ENCODE measurements at regions not wholly inside any gene's neighbourhood (a gene's known extent, or its start where the extent isn't known, plus 50 kb on each side); places are given as distances from the start of the nearest gene placed in this dataset.
A peak's percentile ranks its signal among the peaks of the same experiment; 100 is the strongest.

DNA sequence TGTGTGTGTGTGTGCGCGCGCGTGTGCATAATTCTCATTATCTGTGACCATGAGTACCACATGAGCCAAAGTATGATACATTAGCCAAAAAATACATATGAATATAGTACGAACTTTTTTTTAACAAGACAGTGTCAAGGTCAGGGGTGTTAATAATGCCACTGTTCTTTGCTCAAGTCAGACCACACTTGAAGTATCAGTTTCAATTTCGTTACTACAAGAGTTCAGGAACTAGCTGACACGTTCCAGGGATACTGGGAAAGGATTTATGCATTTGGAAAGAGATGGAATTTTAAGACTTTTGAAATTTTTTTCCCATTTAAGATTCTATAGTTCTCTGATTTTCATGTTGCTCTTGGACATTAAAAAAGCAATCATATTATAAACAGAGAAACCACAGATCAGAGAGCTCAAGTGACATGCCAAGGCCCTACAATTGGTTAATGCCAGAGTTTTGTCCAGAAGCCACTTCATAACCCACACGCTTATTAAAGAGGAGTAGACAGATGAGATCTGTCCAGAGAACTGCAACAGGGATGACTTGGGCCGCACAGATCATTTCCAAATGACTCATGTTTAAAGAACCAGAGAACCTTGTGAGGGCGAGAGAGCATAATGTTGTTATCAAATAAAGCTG is 718.8 kb upstream of the SGCG start:
- no peak for DNase-seq

DNA sequence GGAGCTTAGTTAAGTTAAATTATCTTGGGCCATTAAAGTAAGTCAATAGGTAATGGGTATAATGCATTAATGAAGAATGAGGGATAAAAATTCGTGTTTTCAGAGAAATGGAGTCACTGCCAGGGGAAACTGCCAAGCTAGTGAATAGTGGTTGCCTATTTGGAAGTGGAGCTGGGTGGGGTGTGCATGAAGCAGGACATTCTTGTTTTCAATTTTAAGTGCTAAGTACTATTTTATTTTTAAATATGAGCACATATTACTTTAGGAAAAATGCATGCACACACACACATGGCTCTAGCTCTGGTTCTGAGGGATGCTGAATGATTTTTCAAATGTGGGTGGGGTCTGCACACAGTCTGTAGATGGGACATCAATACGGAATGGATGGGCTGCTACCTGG is 717.7 kb upstream of the SGCG start:
- no peak for DNase-seq

DNA sequence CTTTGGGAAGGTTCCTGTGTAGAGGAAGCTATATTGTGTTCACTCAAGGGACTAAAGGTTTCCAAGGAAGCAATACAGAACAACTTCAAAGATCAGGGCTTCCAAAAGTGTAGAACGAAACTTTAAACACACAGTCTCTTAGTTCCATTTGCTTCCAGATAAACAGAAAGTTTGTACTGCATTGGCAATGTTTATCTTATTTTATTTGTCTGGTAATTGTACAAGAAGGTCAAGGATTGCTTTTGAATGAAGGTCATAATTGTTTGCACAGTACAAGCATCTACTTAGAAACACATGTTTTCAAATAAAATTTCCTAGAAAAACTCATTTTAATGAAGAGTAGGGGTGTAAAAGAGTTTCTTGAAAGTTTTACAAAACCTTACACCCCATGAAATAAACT is 712.7 kb upstream of the SGCG start:
- DNase-seq: peak; percentile 35

DNA sequence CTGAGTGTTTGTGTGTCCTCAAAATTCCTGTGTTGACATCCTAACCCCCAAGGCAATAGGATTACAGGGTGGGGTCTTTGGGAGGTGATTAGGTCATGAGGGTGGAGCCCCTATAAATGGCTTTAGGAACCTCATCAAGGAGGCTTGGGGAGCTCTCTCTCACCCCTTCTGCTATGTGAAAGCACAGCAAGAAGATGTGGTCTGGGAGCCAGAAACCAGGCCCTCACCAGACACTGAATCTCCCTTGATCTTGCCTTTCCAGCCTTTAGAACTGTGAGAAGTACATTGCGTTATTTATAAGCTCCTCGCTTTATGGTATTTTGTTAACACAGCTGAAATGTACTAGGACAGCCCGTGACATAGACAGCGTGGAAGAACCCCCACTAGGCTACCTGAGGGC is 712.0 kb upstream of the SGCG start:
- no peak for DNase-seq

DNA sequence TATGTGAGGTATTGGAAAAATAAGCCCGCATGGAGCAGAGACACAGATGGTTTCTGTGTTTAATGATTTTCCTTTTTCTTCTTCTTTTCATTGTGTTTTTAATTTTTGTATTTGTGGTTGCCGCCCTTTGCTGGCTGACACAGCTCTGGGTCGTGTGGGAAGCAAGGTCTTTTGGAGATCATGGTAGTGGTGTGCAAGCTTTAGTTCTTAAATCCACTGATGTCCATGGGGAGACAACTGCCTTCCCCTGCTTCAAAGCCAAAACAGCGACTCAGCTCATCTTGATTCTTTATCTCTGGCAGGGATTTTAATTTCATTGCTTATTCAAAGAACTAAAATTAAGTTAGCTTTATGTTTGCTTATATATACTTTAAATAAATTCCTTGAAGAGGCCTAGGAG is 711.3 kb upstream of the SGCG start:
- no peak for DNase-seq

DNA sequence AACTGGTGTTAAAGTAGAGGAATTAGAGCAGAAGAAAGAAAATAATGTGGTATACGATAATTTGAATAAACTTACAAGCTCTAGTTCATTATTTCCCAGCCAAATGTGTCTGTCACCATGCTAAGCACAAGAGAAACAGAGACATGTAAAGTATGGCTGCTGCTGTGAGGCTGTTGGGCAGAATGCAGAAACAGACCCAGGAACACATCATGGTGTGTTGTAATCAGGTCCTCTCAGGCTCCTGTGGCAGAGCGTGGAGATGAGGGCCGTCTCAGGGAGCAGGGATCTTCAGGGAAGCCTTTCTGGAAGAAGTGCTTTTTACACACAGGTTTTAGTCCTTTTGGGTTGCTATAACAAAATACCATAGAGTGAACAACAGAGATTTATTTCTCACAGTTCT is 710.7 kb upstream of the SGCG start:
- no peak for DNase-seq

DNA sequence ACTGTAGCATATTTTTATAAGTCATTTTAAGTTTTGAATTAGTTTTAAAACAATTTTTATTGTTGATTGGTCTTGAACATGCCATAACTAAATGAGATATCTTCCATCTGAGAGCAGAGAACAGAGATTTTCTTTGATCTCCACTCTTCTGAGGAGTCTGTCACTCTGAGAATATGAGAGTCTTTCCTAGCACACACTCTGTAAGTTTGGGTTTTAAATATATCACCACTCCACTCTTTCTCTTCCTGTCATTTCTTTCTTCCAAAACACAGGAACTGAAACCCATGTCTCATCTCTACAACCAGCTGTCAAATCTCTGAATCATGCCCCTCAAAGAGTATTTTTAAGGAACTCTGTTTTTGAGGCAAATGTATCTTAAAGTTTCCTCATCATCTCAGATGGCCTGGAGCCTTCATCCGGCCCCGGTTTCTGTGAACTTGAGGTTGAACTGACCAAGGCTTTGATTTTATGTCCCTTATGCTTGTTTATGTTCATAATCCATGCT is 698.2 kb upstream of the SGCG start:
- DNase-seq: no peak

DNA sequence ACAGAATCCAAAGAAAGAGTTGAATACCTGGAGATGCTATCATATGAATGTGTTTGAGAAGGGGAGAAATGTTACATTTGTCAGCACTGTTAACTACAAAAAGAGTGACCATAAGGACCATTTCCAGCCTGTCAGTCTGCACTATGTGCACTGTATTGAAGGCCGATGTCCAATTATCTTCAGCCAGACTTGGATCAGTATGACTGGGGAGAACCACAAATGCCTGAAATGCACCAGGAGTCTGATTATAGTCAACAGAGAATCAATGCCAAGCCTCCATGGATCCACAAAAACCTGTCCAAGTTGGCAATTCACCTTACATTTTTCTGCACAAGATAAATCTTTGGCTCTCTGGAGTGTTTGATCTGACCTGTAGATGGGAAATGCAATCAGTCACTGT is 697.5 kb upstream of the SGCG start:
- DNase-seq: no peak

DNA sequence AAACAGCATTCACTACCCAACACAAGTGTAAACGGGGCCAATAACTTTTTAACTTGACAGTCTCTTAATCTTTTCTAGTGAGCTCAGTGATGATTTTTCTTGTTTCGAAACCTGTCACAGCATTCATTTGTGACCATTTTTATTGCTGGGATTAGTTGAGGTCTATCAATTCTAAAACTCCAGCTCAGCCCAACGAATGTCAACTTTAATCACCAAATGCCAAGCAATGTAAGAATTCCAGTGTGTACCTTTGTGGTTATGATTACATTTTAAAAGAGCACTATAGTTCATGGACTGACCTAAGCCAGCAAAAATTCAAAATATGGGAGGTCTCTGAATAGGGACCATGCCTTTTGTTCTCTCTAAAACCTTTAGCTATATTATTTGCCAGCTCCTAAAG is 694.3 kb upstream of the SGCG start:
- no peak for DNase-seq

DNA sequence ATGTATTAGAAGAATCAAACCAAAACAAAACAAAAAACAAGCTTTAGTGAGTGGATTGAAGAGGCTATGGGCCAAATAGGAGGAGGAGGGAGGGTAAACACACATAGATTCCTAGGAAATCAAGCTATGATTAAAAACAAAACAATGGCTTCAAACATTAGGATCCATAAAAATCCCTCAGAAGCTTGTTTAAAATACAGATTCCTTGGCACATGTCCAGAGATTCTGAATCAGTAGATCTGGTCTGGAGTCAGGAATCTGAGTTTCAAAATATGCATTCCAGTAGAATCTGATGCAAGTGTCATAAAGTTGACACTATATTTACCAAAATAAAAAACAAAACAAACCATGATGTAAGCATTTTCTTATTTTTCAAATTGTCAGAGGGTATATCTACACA is 692.8 kb upstream of the SGCG start:
- DNase-seq: no peak

DNA sequence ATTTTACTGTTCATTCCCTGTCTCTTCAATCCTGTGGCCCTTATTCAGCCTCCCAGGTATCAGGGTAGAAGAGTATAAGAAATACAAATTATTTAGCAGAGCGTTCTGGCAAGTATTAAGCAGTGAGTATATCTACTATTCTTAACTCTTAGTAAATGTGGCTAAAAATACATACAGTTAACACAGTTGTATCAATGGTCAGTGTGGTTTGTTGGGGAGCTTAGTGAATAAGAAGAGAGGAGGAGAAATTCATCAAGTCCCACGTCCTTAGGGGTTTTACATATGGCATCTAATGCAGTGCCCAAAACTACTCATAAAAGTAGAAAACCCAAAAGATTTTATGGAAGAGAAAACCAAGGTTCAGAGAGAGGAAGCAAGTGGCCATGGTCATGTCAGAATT is 691.0 kb upstream of the SGCG start:
- DNase-seq: no peak

DNA sequence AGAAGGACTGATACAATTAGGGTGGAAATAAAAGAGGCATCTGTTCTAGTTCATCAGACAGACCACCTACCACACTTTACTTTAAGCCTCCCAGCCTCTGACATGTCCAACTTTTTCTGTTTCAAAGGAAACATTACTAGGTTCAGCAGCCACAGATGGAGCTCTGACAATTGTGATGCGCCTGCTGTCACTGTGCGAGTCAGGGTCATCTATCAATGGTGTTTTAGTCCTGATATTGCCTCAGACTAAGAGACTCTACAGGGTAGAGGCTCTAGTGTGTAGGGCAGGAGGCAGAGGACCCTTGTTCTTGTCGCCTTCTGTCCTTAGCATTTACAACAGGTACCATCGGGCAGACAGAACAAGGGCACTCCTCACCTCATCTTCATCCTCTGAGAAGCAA is 685.0 kb upstream of the SGCG start:
- no peak for DNase-seq

DNA sequence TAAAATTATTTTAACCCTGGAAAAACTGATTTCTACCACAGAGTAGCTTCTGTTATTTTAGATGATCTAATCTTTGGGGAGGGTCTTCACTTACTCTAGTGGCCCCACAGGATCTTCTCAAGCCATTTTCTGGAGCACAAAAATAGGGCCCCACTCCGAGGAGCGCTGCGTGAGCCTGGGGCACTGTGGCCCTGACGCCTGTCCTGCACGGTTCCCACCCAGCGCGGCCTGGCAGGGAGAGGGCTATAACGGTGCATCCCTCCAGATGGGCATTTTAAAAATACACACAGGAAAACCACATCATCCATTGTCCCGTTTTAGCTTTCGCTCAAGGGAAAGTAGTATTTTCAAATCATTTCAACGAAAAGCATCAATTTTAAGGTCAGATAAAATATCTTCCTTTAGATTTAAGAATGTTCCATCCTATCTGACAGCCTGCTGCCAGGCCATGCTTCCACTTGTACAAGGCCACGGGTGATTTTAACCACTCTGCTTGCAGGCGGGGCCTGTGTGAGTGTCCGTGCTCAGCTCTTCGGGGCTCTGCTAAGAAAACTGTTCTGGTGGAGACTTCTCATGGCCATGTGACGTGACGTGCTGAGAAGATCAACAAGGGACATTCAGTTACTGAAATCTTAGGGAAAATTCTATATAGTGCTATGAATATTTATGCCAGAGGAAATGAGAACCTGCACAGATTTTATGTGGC is 683.8 kb upstream of the SGCG start:
- DNase-seq: no peak

DNA sequence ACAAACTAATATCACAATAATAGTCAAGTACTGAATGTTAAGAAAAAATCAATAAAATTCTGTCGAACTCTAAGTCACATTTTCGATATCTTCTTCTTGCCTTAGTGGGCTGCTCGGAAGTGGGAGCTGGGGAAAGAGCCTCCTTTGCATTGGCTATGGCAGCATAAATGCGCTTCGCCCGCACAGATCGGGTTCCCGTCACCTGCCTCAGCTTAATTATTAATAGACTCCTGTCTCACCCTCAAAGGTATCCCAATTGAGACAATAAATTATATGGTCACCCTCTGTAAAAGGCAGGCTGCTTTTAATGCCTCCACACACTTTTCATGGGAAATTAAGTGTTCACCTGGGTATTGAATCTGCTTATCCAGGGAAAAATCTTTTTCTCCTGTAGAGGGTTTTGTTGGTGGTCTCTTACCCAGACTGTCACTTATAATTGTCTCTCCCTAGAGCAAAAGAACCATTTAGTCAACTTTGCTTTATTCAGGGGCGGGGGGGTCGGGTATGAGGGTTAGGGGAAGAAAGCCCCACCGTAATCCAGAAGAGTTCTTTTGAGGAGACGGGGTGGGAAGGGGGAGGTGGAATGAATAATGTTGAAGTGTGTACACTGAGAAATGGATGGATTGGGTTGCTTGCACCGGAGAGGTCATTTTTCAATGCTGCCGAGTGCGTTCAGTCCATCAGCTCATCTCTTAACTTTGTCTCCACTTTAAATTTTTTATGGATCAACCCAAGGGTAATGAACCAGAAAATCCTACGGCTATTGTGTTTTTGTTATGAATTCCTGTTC is 682.6 kb upstream of the SGCG start:
- DNase-seq: peak; percentile 94

DNA sequence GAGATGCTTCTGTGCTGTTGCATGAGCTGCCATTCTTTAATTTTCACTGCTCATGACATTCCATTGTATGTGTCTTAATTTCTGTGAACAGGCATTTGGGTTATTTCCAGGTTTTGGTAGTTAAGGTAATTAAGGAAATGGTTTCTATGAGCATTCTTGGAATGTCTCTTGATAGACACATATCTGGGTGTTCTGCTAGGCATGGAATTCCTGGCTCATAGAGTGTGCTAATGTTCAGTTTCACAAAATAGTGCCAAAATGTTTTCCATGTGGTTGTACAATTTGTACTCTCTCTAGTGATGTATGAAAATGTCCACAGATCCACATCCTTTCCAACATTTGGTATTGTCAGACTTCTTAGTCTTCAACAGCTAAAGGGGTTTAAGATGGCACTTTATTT is 680.9 kb upstream of the SGCG start:
- no peak for DNase-seq

DNA sequence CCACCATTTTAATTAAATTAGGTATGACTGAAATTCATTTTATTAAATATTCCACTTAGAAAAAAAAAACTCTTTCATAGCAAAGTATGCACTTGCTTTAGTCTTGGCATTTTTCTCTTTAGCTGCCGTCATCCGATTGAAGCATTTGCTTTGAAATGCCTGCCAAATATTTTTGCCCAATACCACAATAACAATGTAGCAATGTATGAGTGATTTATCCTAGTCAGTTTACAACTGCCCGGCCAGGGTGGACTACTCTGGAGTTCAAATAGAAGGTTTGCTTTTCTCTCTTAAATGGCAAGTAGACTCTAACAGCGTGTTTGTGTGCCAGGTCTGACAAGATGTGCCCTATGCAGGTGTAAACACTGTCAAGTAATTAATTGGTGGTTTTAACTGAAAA is 675.3 kb upstream of the SGCG start:
- no peak for DNase-seq

DNA sequence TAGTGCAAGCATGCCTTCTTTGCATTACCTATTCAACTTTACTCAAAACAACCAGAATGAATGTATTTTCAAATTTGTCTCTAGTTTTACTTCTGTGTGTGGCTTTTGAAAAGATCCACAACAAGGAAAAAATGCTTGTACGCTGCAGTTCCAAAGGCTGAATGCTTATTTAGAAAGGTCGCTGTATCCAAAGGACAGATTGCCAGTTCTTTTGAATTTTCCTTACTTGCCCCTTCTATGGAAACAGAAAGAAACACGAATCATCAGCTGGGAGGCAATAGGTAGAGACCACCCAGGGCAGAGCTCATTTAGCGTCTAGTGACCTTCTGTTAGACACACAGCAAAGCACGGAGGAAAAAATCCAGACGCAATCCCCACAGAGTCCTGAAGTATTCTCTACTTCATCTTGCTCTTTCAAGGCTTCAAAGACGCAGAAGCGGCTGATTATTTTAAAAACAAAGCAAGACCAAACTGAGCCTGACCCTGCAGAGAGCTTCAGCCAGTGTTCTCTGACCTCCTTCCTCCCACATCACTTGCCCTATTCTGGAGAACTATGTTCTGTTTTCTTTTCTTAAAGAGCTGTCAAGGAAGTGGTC is 674.6 kb upstream of the SGCG start:
- DNase-seq: no peak

DNA sequence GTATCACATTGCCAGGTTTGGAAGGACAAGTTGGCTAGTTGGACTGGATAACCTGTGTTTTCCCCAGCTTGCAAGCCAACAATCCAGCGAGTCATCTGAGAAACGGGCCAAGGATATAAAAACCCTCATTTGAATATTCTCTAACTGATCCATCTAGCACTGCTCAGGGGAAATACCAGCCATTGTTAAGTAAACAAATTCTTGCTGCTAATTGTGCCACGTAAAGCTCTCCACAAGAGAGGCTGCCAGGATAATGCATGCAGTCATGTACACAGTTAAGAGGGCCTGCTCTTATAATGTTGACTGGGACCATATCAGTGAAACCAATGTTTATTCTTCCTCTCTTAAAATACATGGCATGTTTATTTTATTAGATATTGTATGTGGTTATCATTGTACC is 663.2 kb upstream of the SGCG start:
- peak; percentile 94 for DNase-seq

DNA sequence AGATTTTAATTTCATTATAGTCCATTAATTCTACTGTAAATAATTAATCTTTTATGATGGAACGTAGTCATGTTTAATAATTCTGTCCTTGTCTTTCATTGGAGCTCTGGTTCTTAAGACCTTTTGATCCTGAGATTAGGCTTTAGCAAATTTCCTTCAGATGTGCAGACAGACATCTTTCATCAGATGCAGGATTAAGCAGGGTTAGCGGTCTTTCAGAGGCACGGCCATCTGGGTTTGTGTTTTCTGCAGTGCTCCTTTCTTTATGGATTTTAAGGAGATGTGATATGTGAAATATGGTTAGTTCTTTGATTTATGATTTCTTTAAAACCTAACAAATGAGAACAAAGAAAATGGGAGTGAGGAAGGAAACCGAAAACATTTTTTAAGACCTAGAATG is 643.9 kb upstream of the SGCG start:
- DNase-seq: no peak

DNA sequence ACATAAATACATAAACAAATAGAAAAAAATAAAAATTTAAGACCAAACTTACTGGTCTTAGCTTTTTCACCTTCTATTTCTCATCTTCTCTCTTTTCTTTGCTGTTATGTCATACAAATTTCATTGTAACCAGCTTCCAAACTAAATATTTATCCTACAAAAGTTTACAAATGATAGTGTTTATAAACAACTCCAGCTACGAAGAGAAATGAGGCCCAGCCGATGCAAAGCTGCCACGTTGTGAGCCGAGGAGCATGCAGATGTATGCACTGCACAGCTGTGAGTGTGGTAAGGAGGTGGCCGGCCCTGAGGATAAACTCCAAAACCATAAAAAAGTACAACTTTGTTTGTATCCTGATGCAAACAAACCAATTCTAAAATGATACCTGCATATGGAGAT is 642.4 kb upstream of the SGCG start:
- no peak for DNase-seq

DNA sequence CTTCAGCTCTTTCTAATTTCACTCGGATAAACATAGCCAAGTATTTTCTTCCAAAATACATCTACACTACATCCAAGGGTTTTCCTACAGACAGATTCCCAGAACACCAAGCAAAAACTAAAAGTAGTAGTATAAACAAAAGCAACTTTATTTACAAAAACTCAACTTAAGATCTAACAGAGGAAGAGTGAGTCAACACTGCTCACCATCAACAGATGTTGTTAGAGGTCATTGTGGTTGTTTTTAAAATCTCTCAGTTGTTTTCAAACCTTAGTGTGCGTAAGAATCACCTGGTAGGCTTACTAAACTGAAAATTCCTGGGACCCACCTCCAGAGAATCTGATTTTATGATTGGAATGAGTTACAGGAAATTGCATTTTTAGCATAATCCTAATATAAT is 631.7 kb upstream of the SGCG start:
- no peak for DNase-seq

DNA sequence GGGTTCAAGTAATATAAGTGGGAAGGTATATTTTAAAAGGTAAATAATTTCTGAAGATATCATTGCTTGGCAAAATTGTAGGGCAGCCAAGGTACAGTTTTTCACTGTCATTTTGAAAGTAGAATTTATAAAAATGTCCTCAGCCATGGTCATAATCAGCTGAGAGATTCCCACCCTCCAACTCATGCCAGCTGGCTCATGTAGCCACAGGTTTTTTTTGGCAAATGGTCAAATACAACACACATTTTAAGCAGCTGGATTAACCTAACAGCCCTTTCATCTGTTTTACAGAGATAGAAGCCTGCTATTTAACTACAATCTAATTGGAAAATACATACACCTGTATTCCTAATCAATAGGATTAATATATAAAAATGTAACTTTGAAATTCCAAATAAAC is 619.2 kb upstream of the SGCG start:
- peak; percentile 72 for DNase-seq

DNA sequence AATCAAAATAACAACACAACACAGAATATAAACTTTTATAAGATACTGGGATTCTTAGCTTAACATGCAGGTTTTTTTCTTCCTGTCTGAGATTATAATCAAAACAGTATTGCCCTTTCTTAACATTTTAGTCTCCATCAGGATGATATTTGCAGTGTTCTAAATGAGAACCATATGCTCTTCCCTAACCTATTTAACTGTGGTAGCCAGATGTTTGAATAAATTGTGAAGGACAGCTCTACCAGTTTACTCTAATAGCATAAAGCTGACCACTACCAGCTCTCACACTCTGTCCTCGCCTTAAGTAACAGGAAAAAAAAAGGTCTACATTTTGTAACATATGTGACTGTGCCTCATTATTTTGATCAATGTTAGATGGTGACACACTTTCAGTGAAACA is 618.7 kb upstream of the SGCG start:
- DNase-seq: peak; percentile 10

DNA sequence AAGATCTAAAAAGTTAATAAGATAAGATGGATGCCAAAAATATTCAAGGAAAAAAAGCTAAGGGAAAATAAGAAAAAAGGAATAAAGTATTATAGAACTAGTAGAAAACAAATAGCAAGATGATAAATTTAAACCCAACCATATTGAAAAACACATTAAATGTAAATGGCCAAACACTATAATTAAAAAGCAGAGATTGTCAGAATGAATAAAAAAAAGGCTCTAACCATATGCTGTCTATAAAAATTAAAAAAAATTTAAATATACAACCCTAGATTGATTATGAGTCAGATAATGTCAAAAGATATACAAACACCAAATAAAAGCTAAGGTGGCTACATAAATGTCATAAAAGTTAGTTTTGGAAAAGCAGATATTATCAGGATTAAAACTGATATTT is 617.5 kb upstream of the SGCG start:
- no peak for DNase-seq
